SK-N-SH (cell line): ENCODE measurements at regions not wholly inside any gene's neighbourhood (a gene's known extent, or its start where the extent isn't known, plus 50 kb on each side); places are given as distances from the start of the nearest gene placed in this dataset.

Source experiments
- CTCF ChIA-PET: fragments of 300-600, 350-600 bp; formaldehyde crosslinking; extraction: SDS; loops from one replicate; lab custom pipeline; 2021; lab: Yijun Ruan, JAX
- POLR2A ChIA-PET: fragments of 350-600 bp; sonication (Branson Sonifier 250); formaldehyde crosslinking; extraction: SDS; loops from one replicate; lab custom pipeline; 2020; ENCODE audit warnings: antibody characterized with exemption, inconsistent platforms; lab: Yijun Ruan, JAX
- DNase-seq: peaks from one replicate; pipeline ENCODE4 v3.0.0; 2012
- H2AFZ ChIP-seq: fragments of 200-600 bp; sonication (generic); 2 replicates; pipeline ENCODE4 v1.8.1; 2016; ENCODE audit warnings: antibody characterized with exemption, mild to moderate bottlenecking, low read depth
- H3F3A ChIP-seq: fragments of 200-600 bp; sonication (generic); replicated peaks from 2 replicates; pipeline ENCODE3; 2016; ENCODE audit warnings: antibody characterized with exemption, mild to moderate bottlenecking; ENCODE audit not compliant: insufficient read depth
- H3K27ac ChIP-seq, 2 experiments: fragments of 200-500 bp in 1 of 2; fragments of 200-600 bp in 1 of 2; sonication (Bioruptor generic) in 1 of 2; sonication (generic), shearing (Covaris generic) in 1 of 2; 2 replicates each; pipeline versions ENCODE4 v1.5.1 to v1.6.1; 2014 to 2016; ENCODE audit warnings: low read depth in 2 of 2, inconsistent platforms in 1 of 2, low read length in 1 of 2, mild to moderate bottlenecking in 1 of 2, mixed read lengths in 1 of 2
- H3K27me3 ChIP-seq: fragments of 200-600 bp; sonication (generic), shearing (Covaris generic); 2 replicates; pipeline ENCODE4 v1.6.1; 2016; ENCODE audit warnings: mixed run types; ENCODE audit not compliant: insufficient read depth
- H3K36me3 ChIP-seq, 2 experiments: fragments of 200-500 bp in 1 of 2; fragments of 200-600 bp in 1 of 2; sonication (Bioruptor generic) in 1 of 2; sonication (generic) in 1 of 2; replicated peaks in 1 of 2; 2 replicates each; pipeline versions ENCODE3 to v1.5.1; 2014 to 2016; ENCODE audit warnings: low read length in 1 of 2, mild to moderate bottlenecking in 1 of 2; ENCODE audit not compliant: insufficient read depth in 2 of 2, control insufficient read depth in 1 of 2
- H3K4me1 ChIP-seq, 2 experiments: fragments of 200-500 bp in 1 of 2; fragments of 200-600 bp in 1 of 2; sonication (Bioruptor generic) in 1 of 2; sonication (generic), shearing (Covaris generic) in 1 of 2; 2 replicates each; pipeline versions ENCODE4 v1.5.1 to v1.6.1; 2014 to 2016; ENCODE audit warnings: low read depth in 1 of 2, low read length in 1 of 2, mixed run types in 1 of 2; ENCODE audit not compliant: insufficient read depth in 2 of 2, control insufficient read depth in 1 of 2
- H3K4me2 ChIP-seq: fragments of 200-600 bp; sonication (generic), shearing (Covaris generic); 2 replicates; pipeline ENCODE4 v1.6.1; 2017; ENCODE audit warnings: mixed run types
- H3K4me3 ChIP-seq, 2 experiments: fragments of 200-500 bp in 1 of 2; fragments of 200-600 bp in 1 of 2; sonication (Bioruptor generic) in 1 of 2; sonication (generic), shearing (Covaris generic) in 1 of 2; 2 replicates each; pipeline versions ENCODE4 v1.5.1 to v1.8.1; 2014 to 2016; ENCODE audit warnings: low read depth in 2 of 2, inconsistent platforms in 1 of 2, low read length in 1 of 2, mild to moderate bottlenecking in 1 of 2, mixed read lengths in 1 of 2, moderate library complexity in 1 of 2
- H3K79me2 ChIP-seq: fragments of 200-600 bp; sonication (generic); 2 replicates; pipeline ENCODE4 v1.8.1; 2017; ENCODE audit warnings: mild to moderate bottlenecking; ENCODE audit not compliant: insufficient read depth
- H3K9ac ChIP-seq: fragments of 200-600 bp; sonication (generic); 2 replicates; pipeline ENCODE4 v1.6.1; 2017; ENCODE audit warnings: mixed run types
- H3K9me2 ChIP-seq: fragments of 200-600 bp; sonication (generic); 2 replicates; pipeline ENCODE4 v1.6.1; 2017; ENCODE audit warnings: mixed run types
- H3K9me3 ChIP-seq: fragments of 200-600 bp; sonication (generic); 2 replicates; pipeline ENCODE4 v1.6.1; 2017; ENCODE audit warnings: mixed run types, mild to moderate bottlenecking, moderate library complexity
- H4K20me1 ChIP-seq: fragments of 200-600 bp; sonication (generic); 2 replicates; pipeline ENCODE4 v1.6.1; 2017; ENCODE audit warnings: mild to moderate bottlenecking, mixed run types; ENCODE audit not compliant: insufficient read depth
- CHD2 ChIP-seq: fragments of 150-350 bp; IDR thresholded peaks from 2 replicates; pipeline ENCODE4 v1.6.1; 2018; ENCODE audit warnings: low read length; ENCODE audit not compliant: partially characterized antibody
- EZH2phosphoT487 ChIP-seq: fragments of 200-600 bp; sonication (generic); IDR thresholded peaks from 2 replicates; pipeline ENCODE4 v1.6.1; 2017; ENCODE audit warnings: low read depth, mixed run types, mild to moderate bottlenecking, antibody characterized with exemption, moderate library complexity, borderline replicate concordance
- FOSL2 ChIP-seq: IDR thresholded peaks from 2 replicates; pipeline ENCODE4 v1.4.0; 2012; ENCODE audit warnings: low read depth, mild to moderate bottlenecking, moderate library complexity, borderline replicate concordance
- GATA2 ChIP-seq: sonication (generic); formaldehyde crosslinking; IDR thresholded peaks from 2 replicates; pipeline ENCODE4 v1.5.0; 2020; ENCODE audit warnings: mild to moderate bottlenecking, missing genetic modification reagents
- NRF1 ChIP-seq: IDR thresholded peaks from 2 replicates; pipeline ENCODE4 v1.6.1; 2012; ENCODE audit warnings: low read depth, mild to moderate bottlenecking, low read length
- RXRA ChIP-seq: IDR thresholded peaks from 2 replicates; pipeline ENCODE4 v1.4.0; 2012; ENCODE audit warnings: low read depth, mild to moderate bottlenecking, borderline replicate concordance
- TCF12 ChIP-seq: IDR thresholded peaks from 2 replicates; pipeline ENCODE4 v1.4.0; 2012
- TEAD4 ChIP-seq: IDR thresholded peaks from 2 replicates; pipeline ENCODE4 v1.4.0; 2012; ENCODE audit warnings: mild to moderate bottlenecking, borderline replicate concordance; ENCODE audit not compliant: insufficient read depth
- ZBTB33 ChIP-seq: IDR thresholded peaks from 2 replicates; pipeline ENCODE4 v1.4.0; 2012; ENCODE audit warnings: low read depth, borderline replicate concordance
- WGBS: methylation state at CpG from one replicate; pipeline ENCODE4 v1.1.6; 2017; ENCODE audit warnings: low lambda C conversion rate; 5-methylcytosine and 5-hydroxymethylcytosine counted together
- TF ChIP-seq, protein P1 (sequence below): IDR thresholded peaks from 2 replicates; pipeline ENCODE4 v1.4.0; 2012; ENCODE audit warnings: low read depth
- TF ChIP-seq, protein P2 (sequence below): IDR thresholded peaks from 2 replicates; pipeline ENCODE4 v1.4.0; 2012; ENCODE audit warnings: low read depth, borderline replicate concordance

DNA sequence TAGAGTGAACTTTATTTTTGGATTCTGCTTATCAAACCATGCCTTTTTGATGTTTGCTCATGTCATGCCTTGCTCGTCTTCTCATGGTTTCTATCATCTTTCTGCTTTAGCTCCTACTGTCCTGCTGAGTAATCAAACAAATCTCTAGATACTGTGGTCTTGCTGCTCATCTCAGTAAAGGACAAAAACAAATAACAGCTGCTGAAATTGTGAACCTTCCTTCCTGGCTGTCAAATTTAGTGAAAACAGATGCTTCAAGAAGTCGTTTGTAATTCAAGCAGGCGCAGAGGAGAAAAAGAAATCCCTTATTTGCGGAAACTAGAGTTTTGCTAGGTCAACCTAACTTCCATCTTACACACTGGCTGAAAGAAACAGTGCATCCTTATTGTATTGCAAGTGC, 616.1 kb upstream of the ALCAM start:
- TF ChIP-seq TCF12 (peak; percentile 29; the same call in 1 of the 2 replicates), NRF1 (no peak), TEAD4 (no peak)
- no peak overlapping the region for H3K9ac ChIP-seq
- no peaks in the 10 kb centered on the region for H3K36me3 ChIP-seq
- H3K4me2 ChIP-seq = no peak overlapping the region
- peak; percentile 0 for DNase-seq
- WGBS = 56% methylated on average over 4 of the region's 4 CpGs
- H2AFZ ChIP-seq = no peak overlapping the region
- H3K27ac ChIP-seq = peak overlapping the region in 1 of 2 experiments; percentile 53; a peak in 2 of 4 replicates
- no peaks in the 10 kb centered on the region for H3K9me3 ChIP-seq
- H3K4me1 ChIP-seq = peaks cover 0 to 5% of the 10 kb centered on the region in 2 experiments; a peak in 1 of 4 replicates
- H3K79me2 ChIP-seq = no peaks in the 10 kb centered on the region
- ChIA-PET POLR2A (no interaction called here), CTCF (interaction anchor here (1.0 kb wide), 1 partner anchor 58 kb away, joined by 3 read pairs; no protein-coding TSS in a partner anchor)
- H3F3A ChIP-seq = peaks cover 3% of the 10 kb centered on the region
- H4K20me1 ChIP-seq = no peaks in the 10 kb centered on the region
- no peak overlapping the region for H3K4me3 ChIP-seq
- H3K27me3 ChIP-seq = no peaks in the 10 kb centered on the region
- H3K9me2 ChIP-seq = no peaks in the 10 kb centered on the region

DNA sequence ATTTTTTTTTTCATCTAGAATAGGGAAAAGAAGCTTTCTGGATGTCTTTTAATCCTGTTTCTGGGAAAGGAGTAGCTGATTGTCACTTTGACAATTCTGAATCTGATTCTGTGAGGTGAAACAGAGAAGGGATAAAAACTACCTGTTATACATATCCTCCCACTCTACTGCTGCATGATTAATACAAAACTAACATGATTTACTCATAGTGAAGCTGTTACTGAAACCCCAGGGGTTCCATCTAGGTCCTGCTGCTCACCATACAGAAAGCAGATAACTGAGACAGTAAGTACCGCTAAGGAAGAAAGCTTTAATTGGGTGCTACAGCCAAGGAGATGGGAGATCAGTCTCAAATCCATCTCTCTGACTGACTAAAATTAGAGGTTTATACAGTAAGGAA, 610.9 kb upstream of the ALCAM start:
- 100% methylated on average over 1 of the region's 1 CpG for WGBS
- no peaks in the 10 kb centered on the region for H3K79me2 ChIP-seq
- ChIA-PET POLR2A (no interaction called here), CTCF (interaction anchor here (1.3 kb wide), 1 partner anchor 10 kb away, joined by 3 read pairs; no protein-coding TSS in a partner anchor)
- no peak for TF ChIP-seq FOSL2
- no peak for TF ChIP-seq CHD2
- TF ChIP-seq TEAD4 = no peak
- no peak for TF ChIP-seq EZH2phosphoT487
- TF ChIP-seq, protein P1, sequence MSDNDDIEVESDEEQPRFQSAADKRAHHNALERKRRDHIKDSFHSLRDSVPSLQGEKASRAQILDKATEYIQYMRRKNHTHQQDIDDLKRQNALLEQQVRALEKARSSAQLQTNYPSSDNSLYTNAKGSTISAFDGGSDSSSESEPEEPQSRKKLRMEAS = no peak
- no peak for TF ChIP-seq RXRA
- TF ChIP-seq GATA2 (CRISPR knock-in tag) = no peak
- TF ChIP-seq, protein P2, sequence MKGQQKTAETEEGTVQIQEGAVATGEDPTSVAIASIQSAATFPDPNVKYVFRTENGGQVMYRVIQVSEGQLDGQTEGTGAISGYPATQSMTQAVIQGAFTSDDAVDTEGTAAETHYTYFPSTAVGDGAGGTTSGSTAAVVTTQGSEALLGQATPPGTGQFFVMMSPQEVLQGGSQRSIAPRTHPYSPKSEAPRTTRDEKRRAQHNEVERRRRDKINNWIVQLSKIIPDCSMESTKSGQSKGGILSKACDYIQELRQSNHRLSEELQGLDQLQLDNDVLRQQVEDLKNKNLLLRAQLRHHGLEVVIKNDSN = no peak
- TF ChIP-seq ZBTB33 = no peak
- no peak for TF ChIP-seq NRF1
- H4K20me1 ChIP-seq = no peaks in the 10 kb centered on the region
- no peak overlapping the region for H3K4me3 ChIP-seq
- no peaks in the 10 kb centered on the region for H3K9me2 ChIP-seq
- no peaks in the 10 kb centered on the region for H3K27me3 ChIP-seq
- peaks cover 0 to under 1% of the 10 kb centered on the region in 2 experiments; a peak in 1 of 4 replicates for H3K4me1 ChIP-seq
- DNase-seq = no peak
- H3K4me2 ChIP-seq = no peak overlapping the region
- H3K9me3 ChIP-seq = no peaks in the 10 kb centered on the region
- H3K27ac ChIP-seq = no peak overlapping the region
- H3K36me3 ChIP-seq = no peaks in the 10 kb centered on the region
- no peak overlapping the region for H2AFZ ChIP-seq
- no peak overlapping the region for H3K9ac ChIP-seq
- no peaks in the 10 kb centered on the region for H3F3A ChIP-seq
